GM23338 (cell line): ENCODE measurements at regions not wholly inside any gene's neighbourhood (a gene's known extent, or its start where the extent isn't known, plus 50 kb on each side); places are given as distances from the start of the nearest gene placed in this dataset.

Source experiments
- ATAC-seq: fragments of 200-7000 bp; cut with Tn5 transposase; 3 replicates; pipeline ENCODE4 v1.9.1; 2020
- DNase-seq: peaks from one replicate; pipeline ENCODE4 v3.0.0-alpha.2; 2015; ENCODE audit warnings: low spot score
- H2AFZ ChIP-seq: fragments of 200-600 bp; sonication (generic); 2 replicates; pipeline ENCODE4 v1.8.0; 2016; ENCODE audit warnings: antibody characterized with exemption, mild to moderate bottlenecking, moderate library complexity
- H3F3A ChIP-seq: fragments of 200-600 bp; sonication (generic); replicated peaks from 2 replicates; pipeline ENCODE4 v1.8.0; 2017; ENCODE audit warnings: antibody characterized with exemption, mixed run types, low read depth
- H3K27ac ChIP-seq: fragments of 200-600 bp; sonication (generic); 2 replicates; pipeline ENCODE4 v1.6.1; 2016; ENCODE audit warnings: low read depth
- H3K27me3 ChIP-seq: fragments of 200-600 bp; sonication (generic); 2 replicates; pipeline ENCODE4 v1.8.0; 2016; ENCODE audit warnings: mild to moderate bottlenecking, mixed run types, moderate library complexity; ENCODE audit not compliant: insufficient read depth
- H3K36me3 ChIP-seq: fragments of 200-600 bp; sonication (generic); 2 replicates; pipeline ENCODE4 v1.8.0; 2016; ENCODE audit warnings: mild to moderate bottlenecking; ENCODE audit not compliant: insufficient read depth
- H3K4me1 ChIP-seq: fragments of 200-600 bp; sonication (generic); 2 replicates; pipeline ENCODE4 v1.8.0; 2016; ENCODE audit warnings: mild to moderate bottlenecking, moderate library complexity; ENCODE audit not compliant: insufficient read depth
- H3K4me2 ChIP-seq: fragments of 200-600 bp; sonication (generic); 2 replicates; pipeline ENCODE4 v1.7.1; 2017; ENCODE audit warnings: mixed run types
- H3K4me3 ChIP-seq: fragments of 200-600 bp; sonication (generic); 2 replicates; pipeline ENCODE4 v1.6.1; 2016; ENCODE audit warnings: mixed run types
- H3K79me2 ChIP-seq: fragments of 200-600 bp; sonication (generic); replicated peaks from 2 replicates; pipeline ENCODE4 v1.8.0; 2017; ENCODE audit warnings: mild to moderate bottlenecking; ENCODE audit not compliant: insufficient read depth
- H3K9me2 ChIP-seq: fragments of 200-600 bp; sonication (generic); 2 replicates; pipeline ENCODE4 v1.8.0; 2017; ENCODE audit not compliant: insufficient read depth
- H4K20me1 ChIP-seq: fragments of 200-600 bp; sonication (generic); replicated peaks from 2 replicates; pipeline ENCODE4 v1.8.0; 2017; ENCODE audit warnings: mild to moderate bottlenecking; ENCODE audit not compliant: insufficient read depth
- H3K27ac Mint-ChIP-seq: 2 replicates; pipeline ENCODE4 v1.8.0; 2020; ENCODE audit warnings: inconsistent platforms, mild to moderate bottlenecking, moderate library complexity, mixed read lengths
- H3K27me3 Mint-ChIP-seq: 3 replicates; pipeline ENCODE4 v1.8.0; 2022; ENCODE audit warnings: low read depth, mild to moderate bottlenecking, moderate library complexity, mixed read lengths, inconsistent platforms; ENCODE audit not compliant: insufficient read depth, poor library complexity
- H3K36me3 Mint-ChIP-seq: 3 replicates; pipeline ENCODE4 v1.8.0; 2021; ENCODE audit warnings: low read depth, mild to moderate bottlenecking, inconsistent platforms, moderate library complexity, mixed read lengths
- H3K4me1 Mint-ChIP-seq: 3 replicates; pipeline ENCODE4 v1.8.0; 2020; ENCODE audit warnings: mild to moderate bottlenecking, inconsistent platforms, mixed read lengths
- H3K4me3 Mint-ChIP-seq: 3 replicates; pipeline ENCODE4 v1.8.0; 2021; ENCODE audit warnings: moderate library complexity, mild to moderate bottlenecking, inconsistent platforms, mixed read lengths
- H3K9me3 Mint-ChIP-seq: 3 replicates; pipeline ENCODE4 v1.8.0; 2020; ENCODE audit warnings: moderate library complexity, mild to moderate bottlenecking, inconsistent platforms, mixed read lengths
- CREB1 ChIP-seq: fragments of 250-450 bp; sonication (Bioruptor Pico); IDR thresholded peaks from 2 replicates; pipeline ENCODE4 v1.5.0; 2020; ENCODE audit warnings: low read depth, mild to moderate bottlenecking, moderate library complexity
- EZH2 ChIP-seq: fragments of 200-600 bp; sonication (generic); IDR thresholded peaks from one replicate; pipeline ENCODE4 v1.8.0; 2017; ENCODE audit warnings: antibody characterized with exemption, mild to moderate bottlenecking, low read depth; ENCODE audit not compliant: unreplicated experiment
- EZH2phosphoT487 ChIP-seq: fragments of 200-600 bp; sonication (generic); IDR thresholded peaks from one replicate; pipeline ENCODE4 v1.8.1; 2018; ENCODE audit warnings: antibody characterized with exemption; ENCODE audit not compliant: unreplicated experiment
- JUNB ChIP-seq: IDR thresholded peaks from one replicate; pipeline ENCODE4 v1.6.1; 2016; ENCODE audit warnings: antibody characterized with exemption; ENCODE audit not compliant: unreplicated experiment
- NANOG ChIP-seq: IDR thresholded peaks from 2 replicates; pipeline ENCODE4 v1.6.1; 2016; ENCODE audit warnings: antibody characterized with exemption, borderline replicate concordance
- REST ChIP-seq: IDR thresholded peaks from one replicate; pipeline ENCODE4 v1.6.1; 2018; ENCODE audit warnings: antibody characterized with exemption; ENCODE audit not compliant: unreplicated experiment
- STAT1 ChIP-seq: IDR thresholded peaks from one replicate; pipeline ENCODE4 v1.6.1; 2016; ENCODE audit warnings: antibody characterized with exemption; ENCODE audit not compliant: unreplicated experiment
- ZNF331 ChIP-seq: fragments of 250-450 bp; sonication (Bioruptor Pico); IDR thresholded peaks from 2 replicates; pipeline ENCODE4 v1.5.0; 2020; ENCODE audit warnings: low read depth, mild to moderate bottlenecking, moderate library complexity
- TF ChIP-seq, protein P1 (sequence below): IDR thresholded peaks from 2 replicates; pipeline ENCODE4 v1.6.1; 2016; ENCODE audit warnings: antibody characterized with exemption
- TF ChIP-seq, protein P2 (sequence below): fragments of 250-450 bp; sonication (Bioruptor Pico); IDR thresholded peaks from 2 replicates; pipeline ENCODE4 v1.5.0; 2020; ENCODE audit warnings: mild to moderate bottlenecking, moderate library complexity

GRCh38 chr18:995629-996028 is 91.0 kb downstream of the ADCYAP1 start:
- Histone ChIP-seq H3K36me3 (no peaks in the 10 kb centered on the region; the same call in 1 of the 2 replicates), H3K4me1 (peaks cover 13% of the 10 kb centered on the region), H3F3A (no peaks in the 10 kb centered on the region), H2AFZ (no peak overlapping the region), H4K20me1 (no peaks in the 10 kb centered on the region), H3K9me2 (peaks cover 8% of the 10 kb centered on the region; the same call in 1 of the 2 replicates), H3K27me3 (no peaks in the 10 kb centered on the region), H3K27ac (no peak overlapping the region), H3K79me2 (peaks cover 28% of the 10 kb centered on the region), H3K4me2 (no peak overlapping the region), H3K4me3 (no peak overlapping the region)
- TF ChIP-seq ZNF331 (CRISPR knock-in tag) (no peak), STAT1 (no peak), EZH2phosphoT487 (no peak), NANOG (no peak), CREB1 (CRISPR knock-in tag) (no peak), JUNB (no peak), REST (no peak)
- TF ChIP-seq, protein P1, sequence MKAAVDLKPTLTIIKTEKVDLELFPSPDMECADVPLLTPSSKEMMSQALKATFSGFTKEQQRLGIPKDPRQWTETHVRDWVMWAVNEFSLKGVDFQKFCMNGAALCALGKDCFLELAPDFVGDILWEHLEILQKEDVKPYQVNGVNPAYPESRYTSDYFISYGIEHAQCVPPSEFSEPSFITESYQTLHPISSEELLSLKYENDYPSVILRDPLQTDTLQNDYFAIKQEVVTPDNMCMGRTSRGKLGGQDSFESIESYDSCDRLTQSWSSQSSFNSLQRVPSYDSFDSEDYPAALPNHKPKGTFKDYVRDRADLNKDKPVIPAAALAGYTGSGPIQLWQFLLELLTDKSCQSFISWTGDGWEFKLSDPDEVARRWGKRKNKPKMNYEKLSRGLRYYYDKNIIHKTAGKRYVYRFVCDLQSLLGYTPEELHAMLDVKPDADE: no peak
- H3K4me3 Mint-ChIP-seq: no peak overlapping the region
- peaks cover 4% of the 10 kb centered on the region; the same call in 2 of the 3 replicates for H3K9me3 Mint-ChIP-seq
- DNase-seq (no peak), ATAC-seq (no peak)
- H3K27me3 Mint-ChIP-seq: no peaks in the 10 kb centered on the region
- peaks cover 6% of the 10 kb centered on the region for H3K36me3 Mint-ChIP-seq
- H3K4me1 Mint-ChIP-seq: peaks cover 10% of the 10 kb centered on the region
- H3K27ac Mint-ChIP-seq: no peak overlapping the region

- H3K36me3 ChIP-seq: no peaks in the 10 kb centered on the region; the same call in 1 of the 2 replicates
- no peak overlapping the region for H3K4me2 ChIP-seq
- Mint-ChIP-seq H3K27ac (no peak overlapping the region), H3K4me3 (no peak overlapping the region), H3K36me3 (peaks cover 6% of the 10 kb centered on the region), H3K27me3 (no peaks in the 10 kb centered on the region), H3K4me1 (peaks cover 10% of the 10 kb centered on the region), H3K9me3 (peaks cover 4% of the 10 kb centered on the region; the same call in 2 of the 3 replicates)
- DNase-seq (no peak), ATAC-seq (no peak)
- no peak overlapping the region for H2AFZ ChIP-seq
- no peaks in the 10 kb centered on the region for H4K20me1 ChIP-seq
- no peaks in the 10 kb centered on the region for H3K27me3 ChIP-seq
- H3K27ac ChIP-seq: no peak overlapping the region
- H3K4me3 ChIP-seq: no peak overlapping the region
- H3F3A ChIP-seq: no peaks in the 10 kb centered on the region
- H3K4me1 ChIP-seq: peaks cover 13% of the 10 kb centered on the region
- peaks cover 16% of the 10 kb centered on the region; the same call in 1 of the 2 replicates for H3K79me2 ChIP-seq
- peaks cover 8% of the 10 kb centered on the region; the same call in 1 of the 2 replicates for H3K9me2 ChIP-seq
- no peak for TF ChIP-seq EZH2
- no peak for TF ChIP-seq ZNF331 (CRISPR knock-in tag)
- no peak for TF ChIP-seq STAT1
- TF ChIP-seq JUNB: no peak
- TF ChIP-seq, protein P2, sequence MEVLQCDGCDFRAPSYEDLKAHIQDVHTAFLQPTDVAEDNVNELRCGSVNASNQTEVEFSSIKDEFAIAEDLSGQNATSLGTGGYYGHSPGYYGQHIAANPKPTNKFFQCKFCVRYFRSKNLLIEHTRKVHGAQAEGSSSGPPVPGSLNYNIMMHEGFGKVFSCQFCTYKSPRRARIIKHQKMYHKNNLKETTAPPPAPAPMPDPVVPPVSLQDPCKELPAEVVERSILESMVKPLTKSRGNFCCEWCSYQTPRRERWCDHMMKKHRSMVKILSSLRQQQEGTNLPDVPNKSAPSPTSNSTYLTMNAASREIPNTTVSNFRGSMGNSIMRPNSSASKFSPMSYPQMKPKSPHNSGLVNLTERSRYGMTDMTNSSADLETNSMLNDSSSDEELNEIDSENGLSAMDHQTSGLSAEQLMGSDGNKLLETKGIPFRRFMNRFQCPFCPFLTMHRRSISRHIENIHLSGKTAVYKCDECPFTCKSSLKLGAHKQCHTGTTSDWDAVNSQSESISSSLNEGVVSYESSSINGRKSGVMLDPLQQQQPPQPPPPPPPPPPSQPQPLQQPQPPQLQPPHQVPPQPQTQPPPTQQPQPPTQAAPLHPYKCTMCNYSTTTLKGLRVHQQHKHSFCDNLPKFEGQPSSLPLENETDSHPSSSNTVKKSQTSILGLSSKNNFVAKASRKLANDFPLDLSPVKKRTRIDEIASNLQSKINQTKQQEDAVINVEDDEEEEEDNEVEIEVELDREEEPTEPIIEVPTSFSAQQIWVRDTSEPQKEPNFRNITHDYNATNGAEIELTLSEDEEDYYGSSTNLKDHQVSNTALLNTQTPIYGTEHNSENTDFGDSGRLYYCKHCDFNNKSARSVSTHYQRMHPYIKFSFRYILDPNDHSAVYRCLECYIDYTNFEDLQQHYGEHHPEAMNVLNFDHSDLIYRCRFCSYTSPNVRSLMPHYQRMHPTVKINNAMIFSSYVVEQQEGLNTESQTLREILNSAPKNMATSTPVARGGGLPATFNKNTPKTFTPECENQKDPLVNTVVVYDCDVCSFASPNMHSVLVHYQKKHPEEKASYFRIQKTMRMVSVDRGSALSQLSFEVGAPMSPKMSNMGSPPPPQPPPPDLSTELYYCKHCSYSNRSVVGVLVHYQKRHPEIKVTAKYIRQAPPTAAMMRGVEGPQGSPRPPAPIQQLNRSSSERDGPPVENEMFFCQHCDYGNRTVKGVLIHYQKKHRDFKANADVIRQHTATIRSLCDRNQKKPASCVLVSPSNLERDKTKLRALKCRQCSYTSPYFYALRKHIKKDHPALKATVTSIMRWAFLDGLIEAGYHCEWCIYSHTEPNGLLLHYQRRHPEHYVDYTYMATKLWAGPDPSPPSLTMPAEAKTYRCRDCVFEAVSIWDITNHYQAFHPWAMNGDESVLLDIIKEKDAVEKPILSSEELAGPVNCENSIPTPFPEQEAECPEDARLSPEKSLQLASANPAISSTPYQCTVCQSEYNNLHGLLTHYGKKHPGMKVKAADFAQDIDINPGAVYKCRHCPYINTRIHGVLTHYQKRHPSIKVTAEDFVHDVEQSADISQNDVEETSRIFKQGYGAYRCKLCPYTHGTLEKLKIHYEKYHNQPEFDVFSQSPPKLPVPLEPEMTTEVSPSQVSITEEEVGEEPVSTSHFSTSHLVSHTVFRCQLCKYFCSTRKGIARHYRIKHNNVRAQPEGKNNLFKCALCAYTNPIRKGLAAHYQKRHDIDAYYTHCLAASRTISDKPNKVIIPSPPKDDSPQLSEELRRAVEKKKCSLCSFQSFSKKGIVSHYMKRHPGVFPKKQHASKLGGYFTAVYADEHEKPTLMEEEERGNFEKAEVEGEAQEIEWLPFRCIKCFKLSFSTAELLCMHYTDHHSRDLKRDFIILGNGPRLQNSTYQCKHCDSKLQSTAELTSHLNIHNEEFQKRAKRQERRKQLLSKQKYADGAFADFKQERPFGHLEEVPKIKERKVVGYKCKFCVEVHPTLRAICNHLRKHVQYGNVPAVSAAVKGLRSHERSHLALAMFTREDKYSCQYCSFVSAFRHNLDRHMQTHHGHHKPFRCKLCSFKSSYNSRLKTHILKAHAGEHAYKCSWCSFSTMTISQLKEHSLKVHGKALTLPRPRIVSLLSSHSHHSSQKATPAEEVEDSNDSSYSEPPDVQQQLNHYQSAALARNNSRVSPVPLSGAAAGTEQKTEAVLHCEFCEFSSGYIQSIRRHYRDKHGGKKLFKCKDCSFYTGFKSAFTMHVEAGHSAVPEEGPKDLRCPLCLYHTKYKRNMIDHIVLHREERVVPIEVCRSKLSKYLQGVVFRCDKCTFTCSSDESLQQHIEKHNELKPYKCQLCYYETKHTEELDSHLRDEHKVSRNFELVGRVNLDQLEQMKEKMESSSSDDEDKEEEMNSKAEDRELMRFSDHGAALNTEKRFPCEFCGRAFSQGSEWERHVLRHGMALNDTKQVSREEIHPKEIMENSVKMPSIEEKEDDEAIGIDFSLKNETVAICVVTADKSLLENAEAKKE (CRISPR knock-in tag): no peak
- no peak for TF ChIP-seq NANOG
Observed at GRCh38 chr18:997499-997898, 92.8 kb downstream of the ADCYAP1 start.
